ENCODE measurements at regions not wholly inside any gene's neighbourhood (a gene's known extent, or its start where the extent isn't known, plus 50 kb on each side); places are given as distances from the start of the nearest gene placed in this dataset.
"Not testable (repeated sequence)": the region's sequence is repeated elsewhere in the genome, so short reads cannot be mapped to it uniquely, and the experiment has no call there.

DNA sequence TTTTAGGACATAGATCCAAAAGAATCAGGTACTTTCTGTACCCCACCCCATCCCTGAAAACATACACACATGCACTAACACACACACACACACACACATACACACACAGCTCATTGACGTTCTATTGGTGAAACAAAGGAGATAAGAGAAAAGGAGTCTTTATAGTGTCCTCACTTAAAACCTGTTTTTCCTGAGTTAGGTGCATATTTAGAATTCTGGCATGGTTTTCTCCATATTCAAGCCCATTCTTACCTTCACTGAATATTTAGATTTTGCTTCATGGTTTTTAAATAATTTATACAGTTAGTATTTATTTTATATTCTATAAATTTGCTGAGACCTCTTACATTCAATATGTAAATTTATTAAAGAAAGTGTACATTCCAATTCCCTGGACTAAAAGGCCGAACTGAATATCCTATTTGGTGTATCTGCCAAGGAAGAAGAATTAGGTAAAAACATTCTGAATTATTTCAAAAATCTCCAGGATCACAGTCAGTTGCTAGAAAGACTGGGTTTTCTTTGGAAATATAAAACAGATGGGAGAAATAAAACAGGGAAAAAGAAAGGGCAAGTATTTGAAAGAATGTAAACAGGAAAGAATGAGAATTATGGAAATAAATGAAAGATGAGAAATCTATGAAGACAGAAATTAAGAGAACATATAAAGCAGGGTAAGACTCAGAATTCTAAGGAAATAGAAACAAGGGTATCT, 556.2 kb downstream of the KCTD12 start:
- DNase-seq = no peak

DNA sequence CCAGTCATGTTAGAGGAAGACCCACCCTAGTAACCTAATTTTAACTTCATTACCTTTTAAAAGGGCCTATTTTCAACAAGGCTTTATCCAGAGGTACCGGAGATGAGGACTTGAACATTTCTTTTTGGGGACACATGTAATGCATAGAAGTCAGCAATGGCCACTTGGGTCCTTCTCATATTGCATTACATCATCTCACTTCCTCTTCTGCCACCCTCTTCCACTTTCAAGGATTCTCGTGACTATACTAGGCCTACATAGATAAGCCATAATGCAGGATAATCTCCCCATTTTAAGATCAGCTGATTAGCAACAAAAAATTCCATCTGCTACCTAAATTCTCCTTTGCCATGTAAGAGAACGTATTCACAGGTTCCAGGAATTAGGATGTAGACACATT, 557.2 kb downstream of the KCTD12 start:
- no peak for DNase-seq

GRCh38 chr13:76326343-76326742, 559.9 kb downstream of the KCTD12 start:
- DNase-seq = no peak

DNA sequence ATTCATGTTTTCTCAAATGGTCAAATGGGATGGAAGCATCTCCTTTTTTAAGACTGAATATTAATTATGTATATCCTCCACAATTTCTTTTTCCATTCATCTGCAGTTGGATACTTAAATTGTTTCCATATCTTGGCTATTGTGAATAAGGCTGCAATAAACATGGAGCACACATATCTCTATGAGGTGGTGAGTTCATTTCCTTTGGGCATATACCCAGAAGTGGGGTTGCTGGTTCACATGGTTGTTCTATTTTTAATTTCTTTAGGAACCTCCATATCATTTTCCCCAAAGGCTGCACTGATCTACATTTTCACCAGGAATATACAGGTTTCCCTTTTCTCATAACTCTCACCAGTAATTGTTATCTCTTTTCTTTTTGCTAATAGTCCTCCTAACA, 566.3 kb downstream of the KCTD12 start:
- DNase-seq = no peak

DNA sequence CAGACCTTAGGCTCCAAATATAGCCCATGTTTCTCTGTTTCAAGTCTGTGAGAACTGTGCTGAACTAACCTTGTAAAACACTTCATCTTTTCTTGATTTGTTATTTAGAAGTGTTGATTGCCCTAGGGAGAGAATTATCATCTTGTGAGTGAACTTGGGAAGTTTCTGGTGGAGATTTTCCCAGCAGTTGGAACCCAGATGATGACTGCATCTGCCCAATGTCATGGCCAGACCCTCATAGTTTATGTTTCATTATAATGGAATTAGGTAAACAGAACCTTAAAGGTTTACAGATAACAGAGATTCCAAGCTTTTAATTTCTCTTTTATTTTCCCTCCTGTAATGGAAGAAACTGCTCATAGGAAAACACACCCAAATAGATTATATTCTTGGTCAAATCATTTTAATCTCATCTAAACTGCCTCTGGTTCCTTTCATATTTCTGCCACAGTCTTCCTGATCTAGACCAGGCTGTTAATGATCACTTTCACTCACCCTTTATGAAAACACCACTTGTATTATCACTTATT, 569.1 kb downstream of the KCTD12 start:
- no peak for DNase-seq

DNA sequence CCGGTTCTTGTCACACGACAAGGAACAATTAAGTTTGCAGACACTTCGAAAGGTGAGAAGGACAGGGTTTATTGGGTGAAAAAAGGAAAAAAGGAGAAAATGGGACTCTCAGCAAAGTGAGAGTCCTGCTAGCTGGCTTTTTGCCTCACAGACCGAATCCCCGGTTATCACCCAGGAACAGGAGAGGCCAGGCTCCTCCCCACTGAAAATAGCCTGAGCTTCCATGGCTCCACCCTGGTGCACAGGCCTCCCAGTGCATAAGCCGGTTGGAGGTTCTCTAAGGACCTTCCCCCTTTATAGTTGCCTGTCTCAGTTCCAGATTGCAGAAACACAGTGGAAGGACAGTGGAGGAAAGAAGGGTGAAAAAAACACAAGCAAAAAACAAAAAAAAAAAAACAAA, 571.7 kb downstream of the KCTD12 start:
- DNase-seq = no peak

DNA sequence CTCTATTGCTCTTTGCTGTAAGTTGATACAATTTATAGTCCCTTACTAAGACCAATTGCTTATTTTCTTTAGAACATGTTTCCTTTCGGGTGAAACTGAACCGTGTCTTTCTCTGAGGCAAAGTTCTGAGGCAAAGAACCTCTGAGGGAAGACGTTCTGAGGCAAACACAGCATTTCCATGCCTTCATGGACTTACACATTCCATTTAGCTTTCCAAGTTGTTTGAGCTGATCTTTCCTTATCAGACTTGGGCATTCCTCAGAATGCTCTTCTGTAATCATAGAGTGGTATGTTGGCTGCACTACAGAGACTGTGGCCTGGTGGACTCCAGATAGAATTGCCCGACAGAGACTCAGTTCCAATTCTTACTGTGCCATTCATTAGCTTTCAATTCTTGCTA, 579.1 kb downstream of the KCTD12 start:
- DNase-seq = no peak

GRCh38 chr13:76300688-76301087, 585.5 kb downstream of the KCTD12 start:
- DNase-seq = no peak

GRCh38 chr13:76297331-76297730, 588.9 kb downstream of the KCTD12 start:
- no peak for DNase-seq

DNA sequence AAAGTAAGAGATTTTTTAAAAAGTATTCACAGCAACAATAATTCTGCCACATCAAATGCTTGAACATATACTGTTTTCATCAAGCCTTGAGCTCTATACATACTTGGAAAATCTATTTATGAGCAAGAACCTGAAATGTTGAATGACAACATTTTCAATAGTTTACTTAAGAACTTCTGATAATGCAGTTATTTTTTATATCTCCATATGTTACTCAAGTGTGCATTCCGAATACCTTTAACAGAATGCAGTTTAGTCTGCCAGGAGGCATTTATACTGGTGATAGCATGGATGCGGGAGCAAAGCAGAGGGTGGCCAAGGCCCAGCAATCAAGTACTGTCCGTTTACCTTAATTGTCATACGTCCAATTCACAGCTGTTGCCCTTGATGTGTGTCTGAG, 589.5 kb downstream of the KCTD12 start:
- DNase-seq = no peak

- not testable (repeated sequence) for DNase-seq
Observed at GRCh38 chr13:76295020-76295419, 591.2 kb downstream of the KCTD12 start.

GRCh38 chr13:76293751-76294150, 592.5 kb downstream of the KCTD12 start:
- DNase-seq = no peak

GRCh38 chr13:76293346-76293745, 592.9 kb downstream of the KCTD12 start:
- DNase-seq = no peak

DNA sequence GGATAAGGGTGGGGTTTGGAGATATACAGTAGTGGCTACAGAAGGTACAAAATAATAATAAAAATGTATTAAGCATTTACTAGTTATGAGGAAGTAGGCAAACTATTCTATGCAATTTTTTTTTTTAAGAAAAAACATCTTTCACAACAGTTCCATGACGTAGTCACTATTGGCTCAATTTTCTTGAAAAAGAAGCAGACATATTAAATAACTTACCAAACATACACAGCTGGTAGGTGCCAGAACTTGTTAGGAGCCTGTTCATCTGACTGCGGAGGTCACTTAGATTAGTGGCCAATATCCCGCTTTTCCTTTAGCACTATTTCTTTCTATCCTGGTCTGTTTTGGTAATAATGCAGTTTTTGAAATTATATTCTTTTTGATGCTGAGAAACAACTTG, 593.5 kb downstream of the KCTD12 start:
- no peak for DNase-seq

GRCh38 chr13:76292031-76292430, 594.2 kb downstream of the KCTD12 start:
- DNase-seq = no peak

DNA sequence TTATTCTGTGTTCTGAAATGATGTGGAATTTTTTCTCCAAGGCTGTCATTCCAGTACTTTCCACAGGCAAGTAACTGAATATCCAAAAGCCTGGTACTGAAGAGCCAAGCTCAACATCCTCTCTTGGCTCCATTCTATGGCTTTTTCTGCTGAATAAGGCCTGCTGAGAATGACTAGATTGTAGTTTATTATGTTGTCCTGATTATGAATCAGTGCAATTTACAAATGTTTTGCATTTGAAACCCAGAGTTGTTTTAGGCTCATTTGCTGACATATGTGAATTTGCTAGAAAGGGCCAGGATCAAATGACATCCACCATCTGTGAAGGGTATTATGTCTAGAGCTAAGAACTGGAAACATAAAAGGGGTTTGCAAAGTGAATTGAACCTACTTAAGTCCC, 596.6 kb downstream of the KCTD12 start:
- no peak for DNase-seq

DNA sequence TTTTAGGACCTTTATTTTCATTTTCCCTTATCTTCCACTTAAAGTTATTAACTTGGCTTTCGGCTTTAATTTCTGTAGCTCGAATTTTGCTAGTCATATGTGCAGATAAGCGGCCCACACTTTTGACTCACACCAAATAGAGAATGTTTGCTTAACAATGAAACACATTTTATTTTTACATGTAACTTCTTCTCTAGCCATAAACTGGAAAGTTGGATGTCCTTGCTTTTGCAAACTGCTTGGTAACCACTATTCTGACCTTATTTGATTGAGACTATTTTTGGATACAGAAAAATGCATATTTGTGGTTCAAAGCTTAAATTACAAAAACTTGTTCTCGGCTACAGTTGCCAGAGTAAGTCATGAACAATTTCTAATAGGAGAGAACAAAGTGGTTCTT, 600.0 kb downstream of the KCTD12 start:
- DNase-seq = no peak

GRCh38 chr13:76285463-76285862, 600.7 kb downstream of the KCTD12 start:
- DNase-seq = no peak

GRCh38 chr13:76279766-76280165, 606.4 kb downstream of the KCTD12 start:
- not testable (repeated sequence) for DNase-seq

DNA sequence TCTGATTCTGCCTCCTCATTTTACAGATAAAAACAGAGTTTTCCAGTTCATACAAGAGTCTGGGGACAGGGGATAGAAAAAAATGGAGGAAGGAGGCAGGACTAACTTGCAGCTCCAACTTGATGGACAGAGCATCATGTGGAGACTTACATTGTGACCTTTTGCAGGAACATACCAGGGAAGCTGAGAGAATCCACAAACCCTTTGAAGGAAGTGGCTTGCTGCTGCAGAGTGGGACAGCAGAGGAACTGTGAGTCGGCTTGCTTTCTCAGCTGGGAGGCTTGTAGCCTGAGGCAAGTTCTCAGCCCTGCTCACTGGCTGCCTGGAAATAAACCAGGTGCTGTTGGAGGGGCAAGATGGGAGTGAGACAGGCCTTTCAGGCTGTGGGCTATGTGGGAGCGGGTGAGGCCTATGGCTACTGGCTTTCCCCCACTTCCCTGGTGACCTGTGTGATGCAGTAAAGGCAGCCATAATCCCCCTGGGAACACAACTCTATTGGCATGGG, 614.4 kb downstream of the KCTD12 start:
- no peak for DNase-seq

DNA sequence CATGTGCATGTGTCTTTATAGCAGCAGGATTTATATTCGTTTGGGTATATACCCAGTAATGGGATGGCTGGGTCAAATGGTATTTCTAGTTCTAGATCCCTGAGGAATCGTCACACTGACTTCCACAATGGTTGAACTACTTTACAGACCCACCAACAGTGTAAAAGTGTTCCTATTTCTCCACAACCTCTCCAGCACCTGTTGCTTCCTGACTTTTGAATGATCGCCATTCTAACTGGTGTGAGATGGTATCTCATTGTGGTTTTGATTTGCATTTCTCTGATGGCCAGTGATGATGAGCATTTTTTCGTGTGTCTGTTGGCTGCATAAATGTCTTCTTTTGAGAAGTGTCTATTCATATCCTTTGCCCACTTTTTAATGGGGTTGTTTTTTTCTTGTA, 617.9 kb downstream of the KCTD12 start:
- not testable (repeated sequence) for DNase-seq

DNA sequence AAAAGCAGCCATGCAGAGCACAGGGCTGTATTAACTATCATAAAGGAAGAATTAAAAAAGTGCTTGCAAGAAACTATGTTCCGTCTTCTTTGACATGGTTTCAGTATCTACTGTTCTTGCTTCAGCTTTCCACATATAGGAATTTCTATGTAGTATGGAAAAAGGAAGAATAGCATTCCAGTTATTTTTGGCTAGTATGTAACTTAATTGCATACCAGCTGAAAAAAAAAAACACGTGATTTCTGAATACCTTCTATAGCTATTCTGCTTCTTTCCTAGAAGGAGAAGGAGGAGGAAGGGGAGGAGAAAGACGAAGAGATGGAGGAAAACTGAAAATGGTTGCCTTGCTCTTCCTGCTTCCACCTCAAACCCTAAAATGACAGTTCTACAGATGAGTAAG, 619.0 kb downstream of the KCTD12 start:
- no peak for DNase-seq

DNA sequence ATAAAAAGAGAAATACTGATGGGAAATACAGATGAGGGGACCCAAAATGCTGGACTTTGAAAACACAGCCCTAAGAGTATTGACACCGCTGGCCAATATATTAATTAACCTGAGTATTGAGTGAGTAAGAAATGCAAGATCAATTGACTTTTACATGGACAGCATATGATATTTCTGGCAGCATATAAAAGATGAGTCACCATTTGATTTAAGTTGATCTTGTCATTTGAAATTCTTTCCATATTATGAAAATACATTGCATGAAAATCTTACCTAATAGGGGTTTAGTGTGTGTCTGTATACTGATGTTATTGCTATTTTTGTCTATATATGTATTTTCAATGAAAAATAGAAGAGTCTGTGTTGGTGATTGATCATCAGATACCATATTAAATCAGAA, 619.6 kb downstream of the KCTD12 start:
- no peak for DNase-seq

- no peak for DNase-seq
Observed at GRCh38 chr13:76250211-76250610, 614.1 kb downstream of the LMO7 start.

GRCh38 chr13:76245920-76246319, 609.8 kb downstream of the LMO7 start:
- no peak for DNase-seq

All from activated CD8-positive, alpha-beta memory T cell treated with anti-CD3 and anti-CD28 coated beads, Interleukin-2, amount 50 U/mL, for 4 hours (primary cell).